A549 (cell line): ENCODE measurements at regions not wholly inside any gene's neighbourhood (a gene's known extent, or its start where the extent isn't known, plus 50 kb on each side); places are given as distances from the start of the nearest gene placed in this dataset.

ENCODE experiments used
- ATAC-seq, 2 experiments: fragments of 200-7000 bp in 1 of 2; fragments of >200 bp in 1 of 2; cut with Nextera tagmentation in 1 of 2; cut with Tn5 transposase in 1 of 2; 3 replicates each; pipeline versions ENCODE4 v1.8.0 to v1.9.1; 2018 to 2020; ENCODE audit warnings: mild to moderate bottlenecking in 1 of 2, moderate library complexity in 1 of 2
- CTCF ChIA-PET: fragments of 300-600 bp; sonication (Branson Sonifier 250); formaldehyde crosslinking; extraction: SDS; loops from one replicate; lab custom pipeline; 2021; ENCODE audit warnings: antibody characterized with exemption, inconsistent platforms; lab: Yijun Ruan, JAX
- POLR2A ChIA-PET: fragments of 350-600 bp; formaldehyde crosslinking; extraction: SDS; loops from one replicate; lab custom pipeline; 2021; ENCODE audit warnings: antibody characterized with exemption, inconsistent platforms; lab: Yijun Ruan, JAX
- DNase-seq, 2 experiments: peaks; one replicate each; pipeline versions ENCODE4 v3.0.0 to v3.0.0-alpha.2; 2011 to 2016; ENCODE audit warnings: low read depth in 1 of 2, low spot score in 1 of 2
- FAIRE-seq: peaks from 2 replicates; lab custom pipeline; 2011; peaks lifted over from hg19 to GRCh38; lab: Jason Lieb, UNC
- H3K27ac ChIP-seq, 2 experiments: fragments of >200 bp; sonication (Bioruptor Twin); formaldehyde crosslinking; 3 replicates each; pipeline ENCODE4 v1.5.1; 2016 to 2017
- H3K4me1 ChIP-seq: fragments of >200 bp; sonication (Bioruptor Twin); formaldehyde crosslinking; 3 replicates; pipeline ENCODE4 v1.6.1; 2016
- H3K4me2 ChIP-seq: fragments of >200 bp; sonication (Bioruptor Twin); formaldehyde crosslinking; 3 replicates; pipeline ENCODE4 v1.6.1; 2016
- H3K4me3 ChIP-seq: fragments of >200 bp; sonication (Bioruptor Twin); formaldehyde crosslinking; 3 replicates; pipeline ENCODE4 v1.5.1; 2016
- H3K9me3 ChIP-seq: fragments of >200 bp; sonication (Bioruptor Twin); formaldehyde crosslinking; 3 replicates; pipeline ENCODE4 v1.6.1; 2016
- ATOH8 ChIP-seq: fragments of 250-450 bp; sonication (Bioruptor Pico); IDR thresholded peaks from 2 replicates; pipeline ENCODE4 v1.5.0; 2020; ENCODE audit warnings: low read depth, mild to moderate bottlenecking, moderate library complexity
- BCL3 ChIP-seq: fragments of >200 bp; sonication (Bioruptor Twin); formaldehyde crosslinking; IDR thresholded peaks from 3 replicates; pipeline ENCODE4 v1.6.1; 2016
- CBX2 ChIP-seq: fragments of 200-600 bp; sonication (generic); IDR thresholded peaks from 2 replicates; pipeline ENCODE4 v1.6.1; 2016; ENCODE audit warnings: low read depth, mild to moderate bottlenecking, borderline replicate concordance
- CTCF ChIP-seq: fragments of >200 bp; sonication (Bioruptor Twin); formaldehyde crosslinking; IDR thresholded peaks from 3 replicates; pipeline ENCODE4 v1.5.1; 2016
- E2F6 ChIP-seq: IDR thresholded peaks from 2 replicates; pipeline ENCODE4 v1.6.1; 2012; ENCODE audit warnings: low read depth, borderline replicate concordance
- EP300 ChIP-seq, 2 experiments: fragments of >200 bp; sonication (Bioruptor Twin); formaldehyde crosslinking; IDR thresholded peaks; 2 replicates in 1 of 2; 3 replicates in 1 of 2; pipeline ENCODE4 v1.6.1; 2016 to 2017
- HES2 ChIP-seq: fragments of >200 bp; sonication (Bioruptor Twin); formaldehyde crosslinking; IDR thresholded peaks from 2 replicates; pipeline ENCODE4 v1.6.1; 2016
- MAFK ChIP-seq: fragments of 450-650 bp; IDR thresholded peaks from 2 replicates; pipeline ENCODE4 v1.6.1; 2014; ENCODE audit not compliant: partially characterized antibody
- MAX ChIP-seq: IDR thresholded peaks from 2 replicates; pipeline ENCODE4 v1.6.1; 2012
- POLR2A ChIP-seq: IDR thresholded peaks from 2 replicates; pipeline ENCODE4 v1.6.1; 2012; ENCODE audit warnings: mild to moderate bottlenecking, low read length
- POLR2AphosphoS2 ChIP-seq: conservative IDR thresholded peaks from 2 replicates; pipeline ENCODE4 v1.6.1; 2012; ENCODE audit warnings: low read length, improper control_type of control experiment, inconsistent platforms
- RAD21 ChIP-seq, 2 experiments: fragments of >200 bp in 1 of 2; sonication (Bioruptor Twin) in 1 of 2; formaldehyde crosslinking in 1 of 2; IDR thresholded peaks in 1 of 2; conservative IDR thresholded peaks in 1 of 2; 2 replicates in 1 of 2; 3 replicates in 1 of 2; pipeline ENCODE4 v1.6.1; 2012 to 2018; ENCODE audit warnings: inconsistent platforms in 1 of 2
- RARB ChIP-seq: fragments of 250-450 bp; sonication (Bioruptor Pico); IDR thresholded peaks from 2 replicates; pipeline ENCODE4 v1.8.0; 2021; ENCODE audit warnings: mild to moderate bottlenecking, moderate library complexity
- SMC3 ChIP-seq: fragments of >200 bp; sonication (Bioruptor Twin); formaldehyde crosslinking; IDR thresholded peaks from 3 replicates; pipeline ENCODE4 v1.6.1; 2018; ENCODE audit warnings: inconsistent platforms
- ZFP36 ChIP-seq: fragments of 450-650 bp; IDR thresholded peaks from 2 replicates; pipeline ENCODE4 v1.6.1; 2014; ENCODE audit warnings: borderline replicate concordance; ENCODE audit not compliant: partially characterized antibody
- WGBS: methylation state at CpG from one replicate; pipeline ENCODE4 v1.1.6; 2017; ENCODE audit errors: missing lambda C conversion rate; 5-methylcytosine and 5-hydroxymethylcytosine counted together

- TF ChIP-seq MAFK = no peak
- TF ChIP-seq CTCF = no peak
- TF ChIP-seq POLR2AphosphoS2 = no peak
- no peak for TF ChIP-seq BCL3
- no peak for TF ChIP-seq EP300 (IDR thresholded peaks at IDR 0.05)
- no peak for TF ChIP-seq E2F6
- TF ChIP-seq CBX2 = no peak
- no peak for TF ChIP-seq RARB
- no peak for TF ChIP-seq ATOH8
- no peak for TF ChIP-seq POLR2A
- TF ChIP-seq HES2 = no peak
- Histone ChIP-seq H3K4me3 (no peak overlapping the region), H3K4me1 (no peaks in the 10 kb centered on the region), H3K4me2 (no peak overlapping the region), H3K9me3 (no peaks in the 10 kb centered on the region), H3K27ac (no peak overlapping the region)
- FAIRE-seq (no peak), ATAC-seq (no peak), DNase-seq (no peak)
- POLR2A ChIA-PET = no interaction called here
- CTCF ChIA-PET = interaction anchor here (1.1 to 1.9 kb wide), 6 partner anchors 9 to 1794 kb away, joined by 3 to 8 read pairs (median 4); no protein-coding TSS in a partner anchor
- 30% methylated on average over 7 of the region's 7 CpGs for whole genome bisulfite sequencing
These were observed 213.6 kb upstream of the CELF4 start for GRCh38 chr18:37779220-37779619.

- ChIA-PET CTCF (interaction anchor here (1.1 to 1.9 kb wide), 6 partner anchors 9 to 1794 kb away, joined by 3 to 8 read pairs (median 4); no protein-coding TSS in a partner anchor), POLR2A (no interaction called here)
- FAIRE-seq (no peak), DNase-seq (peak; percentile 13 to 44), ATAC-seq (peak; percentile 77 to 92)
- H3K9me3 ChIP-seq = no peaks in the 10 kb centered on the region
- TF ChIP-seq SMC3 = peak; percentile 50
- TF ChIP-seq RAD21 (conservative IDR thresholded peaks at IDR 0.05 in 1 of 2, IDR thresholded peaks at IDR 0.05 in 1 of 2) = peak; percentile 43 to 54; a peak in 4 of 5 replicates
- TF ChIP-seq ZFP36 = peak; percentile 49
- TF ChIP-seq CTCF = peak; percentile 53; the same call in 2 of the 3 replicates
- no peak for TF ChIP-seq MAX
- H3K4me2 ChIP-seq = no peak overlapping the region
- no peak overlapping the region for H3K4me3 ChIP-seq
- H3K4me1 ChIP-seq = no peaks in the 10 kb centered on the region
- no peak overlapping the region for H3K27ac ChIP-seq
- WGBS = 31% methylated on average over 5 of the region's 21 CpGs
These were observed 213.0 kb upstream of the CELF4 start for GRCh38 chr18:37778417-37779165.
